ENCODE measurements at regions not wholly inside any gene's neighbourhood (a gene's known extent, or its start where the extent isn't known, plus 50 kb on each side); places are given as distances from the start of the nearest gene placed in this dataset.

GRCh38 chr1:79226963-79227362, 220.4 kb upstream of the ADGRL4 start:
- no peak for TF ChIP-seq CTCF (IDR thresholded peaks at IDR 0.05; ENCODE audit: borderline replicate concordance)
- Histone ChIP-seq H3K27ac (replicated peaks) (no peak overlapping the region), H3K4me3 (no peak overlapping the region), H3K36me3 (no peaks in the 10 kb centered on the region), H3K9me3 (replicated peaks) (no peaks in the 10 kb centered on the region), H3K4me1 (no peaks in the 10 kb centered on the region), H3K27me3 (ENCODE audit: low read depth) (no peaks in the 10 kb centered on the region)
- DNase-seq, result no peak
- intact Hi-C loops (cut with micrococcal nuclease), result no loop called here

GRCh38 chr1:79224537-79224936, 218.0 kb upstream of the ADGRL4 start:
- no peak overlapping the region for H3K4me3 ChIP-seq
- H3K9me3 ChIP-seq (replicated peaks), result peaks cover 11% of the 10 kb centered on the region
- DNase-seq, result no peak
- no peaks in the 10 kb centered on the region for H3K4me1 ChIP-seq
- TF ChIP-seq CTCF (IDR thresholded peaks at IDR 0.05; ENCODE audit: borderline replicate concordance), result no peak
- no peak overlapping the region for H3K27ac ChIP-seq (replicated peaks)
- intact Hi-C loops (cut with micrococcal nuclease), result no loop called here
- H3K27me3 ChIP-seq (ENCODE audit: low read depth), result no peaks in the 10 kb centered on the region
- H3K36me3 ChIP-seq, result no peaks in the 10 kb centered on the region

- peaks cover 11% of the 10 kb centered on the region for H3K9me3 ChIP-seq (replicated peaks)
- DNase-seq, result no peak
- H3K27ac ChIP-seq (replicated peaks), result no peak overlapping the region
- H3K27me3 ChIP-seq (ENCODE audit: low read depth), result no peaks in the 10 kb centered on the region
- H3K36me3 ChIP-seq, result no peaks in the 10 kb centered on the region
- intact Hi-C loops (cut with micrococcal nuclease), result no loop called here
- H3K4me1 ChIP-seq, result no peaks in the 10 kb centered on the region
- no peak overlapping the region for H3K4me3 ChIP-seq
- TF ChIP-seq CTCF (IDR thresholded peaks at IDR 0.05; ENCODE audit: borderline replicate concordance), result no peak
Measured at GRCh38 chr1:79220509-79220908, 214.0 kb upstream of the ADGRL4 start.

- Histone ChIP-seq H3K27me3 (ENCODE audit: low read depth) (no peaks in the 10 kb centered on the region), H3K4me3 (no peak overlapping the region), H3K9me3 (replicated peaks) (peaks cover 3% of the 10 kb centered on the region), H3K4me1 (no peaks in the 10 kb centered on the region), H3K36me3 (no peaks in the 10 kb centered on the region), H3K27ac (replicated peaks) (no peak overlapping the region)
- intact Hi-C loops (cut with micrococcal nuclease), result no loop called here
- DNase-seq, result no peak
- TF ChIP-seq CTCF (IDR thresholded peaks at IDR 0.05; ENCODE audit: borderline replicate concordance), result no peak
Measured at GRCh38 chr1:79215311-79215710, 208.8 kb upstream of the ADGRL4 start.

- Histone ChIP-seq H3K36me3 (no peaks in the 10 kb centered on the region), H3K4me1 (no peaks in the 10 kb centered on the region), H3K4me3 (no peak overlapping the region), H3K27ac (replicated peaks) (no peak overlapping the region), H3K9me3 (replicated peaks) (no peaks in the 10 kb centered on the region), H3K27me3 (ENCODE audit: low read depth) (no peaks in the 10 kb centered on the region)
- no peak for DNase-seq
- TF ChIP-seq CTCF (IDR thresholded peaks at IDR 0.05; ENCODE audit: borderline replicate concordance), result no peak
- intact Hi-C loops (cut with micrococcal nuclease), result no loop called here
Measured at GRCh38 chr1:79207786-79208185, 201.3 kb upstream of the ADGRL4 start.

- DNase-seq, result no peak
- intact Hi-C loops (cut with micrococcal nuclease), result no loop called here
- no peaks in the 10 kb centered on the region for H3K9me3 ChIP-seq (replicated peaks)
- H3K27ac ChIP-seq (replicated peaks), result no peak overlapping the region
- no peaks in the 10 kb centered on the region for H3K36me3 ChIP-seq
- no peaks in the 10 kb centered on the region for H3K4me1 ChIP-seq
- no peak overlapping the region for H3K4me3 ChIP-seq
- no peak for TF ChIP-seq CTCF (IDR thresholded peaks at IDR 0.05; ENCODE audit: borderline replicate concordance)
- H3K27me3 ChIP-seq (ENCODE audit: low read depth), result no peaks in the 10 kb centered on the region
Measured at GRCh38 chr1:79207331-79207730, 200.8 kb upstream of the ADGRL4 start.
